NCI-H226 (cell line): ENCODE measurements at regions not wholly inside any gene's neighbourhood (a gene's known extent, or its start where the extent isn't known, plus 50 kb on each side); places are given as distances from the start of the nearest gene placed in this dataset.
"Not testable (repeated sequence)": the region's sequence is repeated elsewhere in the genome, so short reads cannot be mapped to it uniquely, and the experiment has no call there.

Experiments used
- DNase-seq: peaks from one replicate; pipeline ENCODE4 v3.0.0-alpha.2; 2015

GRCh38 chr9:41606961-41607547 lies 417.9 kb upstream of the ZNG1F start:
- not testable (repeated sequence) for DNase-seq

GRCh38 chr9:41565572-41565971 lies 376.5 kb upstream of the ZNG1F start:
- not testable (repeated sequence) for DNase-seq
